ENCODE measurements at regions not wholly inside any gene's neighbourhood (a gene's known extent, or its start where the extent isn't known, plus 50 kb on each side); places are given as distances from the start of the nearest gene placed in this dataset.

DNA sequence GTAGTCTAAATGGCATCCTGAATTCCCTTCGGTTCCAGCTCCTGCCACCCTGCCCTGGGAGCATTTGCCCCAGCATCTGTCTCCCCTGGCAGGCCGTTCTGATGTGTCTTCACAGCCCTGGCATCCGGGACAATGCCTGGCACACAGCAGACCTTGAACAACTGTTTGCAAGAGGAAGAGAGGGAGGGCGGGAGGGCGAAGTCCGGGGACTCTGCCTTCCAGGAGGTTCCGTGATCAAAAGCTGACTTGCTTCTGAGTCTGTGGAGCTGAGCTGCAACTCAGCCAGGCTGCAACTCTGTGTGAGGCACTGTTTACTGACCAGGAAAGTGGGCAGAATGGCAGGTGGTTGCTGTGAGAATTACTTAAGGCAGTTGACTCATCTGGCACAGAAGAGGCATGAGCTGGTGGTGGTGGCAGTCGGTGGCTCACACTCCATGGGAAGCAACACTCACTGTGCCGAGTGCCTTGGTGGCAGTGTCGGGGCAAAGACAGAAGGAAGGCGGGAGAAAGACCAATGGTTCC is 61.1 kb upstream of the DLK1 start:
- peaks cover 2% of the 10 kb centered on the region for H3K4me1 ChIP-seq (ENCODE audit: control insufficient read depth, extremely low read depth, insufficient read depth, low read length)
- H4K20me1 ChIP-seq (ENCODE audit: control insufficient read depth, extremely low read depth, insufficient read depth, low read length) = no peaks in the 10 kb centered on the region
- peak; percentile 21 to 49 for DNase-seq (ENCODE audit: low read depth in 2 of 2)
- no peak overlapping the region for H2AFZ ChIP-seq (ENCODE audit: low read length)
- H3K79me2 ChIP-seq (ENCODE audit: control insufficient read depth, insufficient read depth, low read length) = no peaks in the 10 kb centered on the region
- H3K9me3 ChIP-seq (ENCODE audit: control insufficient read depth, insufficient read depth, low read depth, low read length) = no peaks in the 10 kb centered on the region
- peak overlapping the region; percentile 40 for H3K4me2 ChIP-seq (ENCODE audit: extremely low read depth, insufficient read depth, low read length)
- no peaks in the 10 kb centered on the region for H3K27me3 ChIP-seq (ENCODE audit: control insufficient read depth, insufficient read depth, low read length)
- H3K27ac ChIP-seq (ENCODE audit: insufficient read depth, low read length) = no peak overlapping the region
- no peak for TF ChIP-seq EZH2 (IDR thresholded peaks at IDR 0.05; ENCODE audit: low read length, missing control alignments)
- TF ChIP-seq, protein P1, sequence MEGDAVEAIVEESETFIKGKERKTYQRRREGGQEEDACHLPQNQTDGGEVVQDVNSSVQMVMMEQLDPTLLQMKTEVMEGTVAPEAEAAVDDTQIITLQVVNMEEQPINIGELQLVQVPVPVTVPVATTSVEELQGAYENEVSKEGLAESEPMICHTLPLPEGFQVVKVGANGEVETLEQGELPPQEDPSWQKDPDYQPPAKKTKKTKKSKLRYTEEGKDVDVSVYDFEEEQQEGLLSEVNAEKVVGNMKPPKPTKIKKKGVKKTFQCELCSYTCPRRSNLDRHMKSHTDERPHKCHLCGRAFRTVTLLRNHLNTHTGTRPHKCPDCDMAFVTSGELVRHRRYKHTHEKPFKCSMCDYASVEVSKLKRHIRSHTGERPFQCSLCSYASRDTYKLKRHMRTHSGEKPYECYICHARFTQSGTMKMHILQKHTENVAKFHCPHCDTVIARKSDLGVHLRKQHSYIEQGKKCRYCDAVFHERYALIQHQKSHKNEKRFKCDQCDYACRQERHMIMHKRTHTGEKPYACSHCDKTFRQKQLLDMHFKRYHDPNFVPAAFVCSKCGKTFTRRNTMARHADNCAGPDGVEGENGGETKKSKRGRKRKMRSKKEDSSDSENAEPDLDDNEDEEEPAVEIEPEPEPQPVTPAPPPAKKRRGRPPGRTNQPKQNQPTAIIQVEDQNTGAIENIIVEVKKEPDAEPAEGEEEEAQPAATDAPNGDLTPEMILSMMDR (conservative IDR thresholded peaks at IDR 0.05 in 1 of 2, IDR thresholded peaks at IDR 0.05 in 1 of 2; ENCODE audit: low read depth in 1 of 2, low read length in 2 of 2) = no peak
- peak overlapping the region in 1 of 4 experiments; percentile 10 for H3K4me3 ChIP-seq (replicated peaks in 1 of 4; ENCODE audit: control extremely low read depth in 1 of 4, insufficient read depth in 1 of 4, low read depth in 3 of 4, low read length in 4 of 4)
- no peak overlapping the region for H3K9ac ChIP-seq (ENCODE audit: insufficient read depth, low read length)
- H3K36me3 ChIP-seq (ENCODE audit: control insufficient read depth, insufficient read depth, low read length) = no peaks in the 10 kb centered on the region

DNA sequence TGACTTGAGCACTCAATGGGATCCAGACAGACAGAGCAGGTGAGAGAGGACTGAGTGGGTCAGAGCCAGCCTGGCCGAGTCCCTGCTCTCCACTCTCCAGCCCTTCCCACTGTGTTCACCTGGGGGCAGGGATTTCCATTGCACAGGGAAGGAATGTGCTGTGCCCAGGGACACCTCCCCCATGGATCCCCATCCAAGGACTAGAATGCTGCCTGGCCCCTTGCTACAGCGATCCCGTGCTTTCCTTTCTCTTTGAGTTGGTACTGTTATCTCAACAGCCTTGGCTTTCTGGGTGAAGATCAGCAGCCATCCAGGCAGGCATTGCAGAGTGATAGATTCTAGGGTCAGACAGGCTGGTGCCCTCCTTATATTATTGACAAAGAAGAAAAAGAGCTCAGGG is 60.3 kb upstream of the DLK1 start:
- Histone ChIP-seq H2AFZ (ENCODE audit: low read length) (no peak overlapping the region), H3K9me3 (ENCODE audit: control insufficient read depth, insufficient read depth, low read depth, low read length) (no peaks in the 10 kb centered on the region), H3K79me2 (ENCODE audit: control insufficient read depth, insufficient read depth, low read length) (no peaks in the 10 kb centered on the region), H3K27ac (ENCODE audit: insufficient read depth, low read length) (no peak overlapping the region), H3K4me2 (ENCODE audit: extremely low read depth, insufficient read depth, low read length) (no peak overlapping the region), H3K4me1 (ENCODE audit: control insufficient read depth, extremely low read depth, insufficient read depth, low read length) (peaks cover 2% of the 10 kb centered on the region), H4K20me1 (ENCODE audit: control insufficient read depth, extremely low read depth, insufficient read depth, low read length) (no peaks in the 10 kb centered on the region), H3K27me3 (ENCODE audit: control insufficient read depth, insufficient read depth, low read length) (no peaks in the 10 kb centered on the region), H3K9ac (ENCODE audit: insufficient read depth, low read length) (no peak overlapping the region), H3K36me3 (ENCODE audit: control insufficient read depth, insufficient read depth, low read length) (no peaks in the 10 kb centered on the region), H3K4me3 (replicated peaks in 1 of 4; ENCODE audit: control extremely low read depth in 1 of 4, insufficient read depth in 1 of 4, low read depth in 3 of 4, low read length in 4 of 4) (no peak overlapping the region)
- no peak for DNase-seq (ENCODE audit: low read depth in 2 of 2)
- no peak for TF ChIP-seq EZH2 (IDR thresholded peaks at IDR 0.05; ENCODE audit: low read length, missing control alignments)
- TF ChIP-seq, protein P1 (conservative IDR thresholded peaks at IDR 0.05 in 1 of 2, IDR thresholded peaks at IDR 0.05 in 1 of 2; ENCODE audit: low read depth in 1 of 2, low read length in 2 of 2) = no peak

DNA sequence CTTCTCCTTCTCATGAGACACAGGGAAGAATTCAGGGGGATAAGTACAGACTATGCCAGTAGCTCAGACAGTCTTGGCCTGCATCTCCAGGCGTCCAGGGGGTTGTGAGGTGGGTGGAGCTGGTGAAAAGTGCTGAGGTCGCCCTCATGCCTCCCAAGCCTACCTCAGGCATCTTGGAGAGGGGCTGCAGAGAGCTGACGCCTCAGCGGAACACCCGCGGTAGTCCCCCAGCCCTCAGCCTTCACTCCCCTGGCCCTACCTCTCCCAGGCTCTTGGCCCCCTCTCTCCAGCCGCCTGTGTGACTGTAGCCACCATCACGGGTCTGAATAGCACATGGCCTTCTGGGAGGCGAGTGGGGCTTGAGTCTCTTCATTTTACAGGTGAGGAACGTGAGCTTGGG is 59.8 kb upstream of the DLK1 start:
- Histone ChIP-seq H3K79me2 (ENCODE audit: control insufficient read depth, insufficient read depth, low read length) (no peaks in the 10 kb centered on the region), H3K9me3 (ENCODE audit: control insufficient read depth, insufficient read depth, low read depth, low read length) (no peaks in the 10 kb centered on the region), H3K27ac (ENCODE audit: insufficient read depth, low read length) (no peak overlapping the region), H3K27me3 (ENCODE audit: control insufficient read depth, insufficient read depth, low read length) (no peaks in the 10 kb centered on the region), H3K9ac (ENCODE audit: insufficient read depth, low read length) (no peak overlapping the region), H3K4me1 (ENCODE audit: control insufficient read depth, extremely low read depth, insufficient read depth, low read length) (peaks cover 2% of the 10 kb centered on the region), H3K4me3 (replicated peaks in 1 of 4; ENCODE audit: control extremely low read depth in 1 of 4, insufficient read depth in 1 of 4, low read depth in 3 of 4, low read length in 4 of 4) (no peak overlapping the region), H4K20me1 (ENCODE audit: control insufficient read depth, extremely low read depth, insufficient read depth, low read length) (no peaks in the 10 kb centered on the region), H3K36me3 (ENCODE audit: control insufficient read depth, insufficient read depth, low read length) (no peaks in the 10 kb centered on the region), H2AFZ (ENCODE audit: low read length) (no peak overlapping the region), H3K4me2 (ENCODE audit: extremely low read depth, insufficient read depth, low read length) (no peak overlapping the region)
- TF ChIP-seq, protein P1 (conservative IDR thresholded peaks at IDR 0.05 in 1 of 2, IDR thresholded peaks at IDR 0.05 in 1 of 2; ENCODE audit: low read depth in 1 of 2, low read length in 2 of 2) = no peak
- TF ChIP-seq EZH2 (IDR thresholded peaks at IDR 0.05; ENCODE audit: low read length, missing control alignments) = no peak
- no peak for DNase-seq (ENCODE audit: low read depth in 2 of 2)
